ENCODE measurements at regions not wholly inside any gene's neighbourhood (a gene's known extent, or its start where the extent isn't known, plus 50 kb on each side); places are given as distances from the start of the nearest gene placed in this dataset.

DNA sequence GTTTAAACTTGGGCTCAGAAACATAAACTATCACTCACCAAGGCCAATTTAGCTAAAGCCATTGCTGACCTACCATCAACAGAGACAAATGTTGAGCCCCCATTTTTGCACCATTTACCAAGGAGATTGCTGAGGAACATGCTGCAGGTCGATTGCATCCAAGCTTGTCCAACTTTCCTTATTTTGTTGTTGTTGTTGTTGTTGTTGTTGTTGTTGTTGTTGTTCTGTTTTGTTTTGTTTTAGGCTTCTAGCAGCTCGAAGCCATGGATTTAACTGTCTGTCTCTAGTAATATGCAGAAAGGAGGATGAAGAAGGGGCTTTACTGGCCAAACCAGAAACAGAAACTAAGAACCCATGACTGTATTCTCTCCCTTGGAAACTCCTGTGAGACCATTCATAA is 571.5 kb downstream of the IRS1 start:
- TF ChIP-seq, protein P1, sequence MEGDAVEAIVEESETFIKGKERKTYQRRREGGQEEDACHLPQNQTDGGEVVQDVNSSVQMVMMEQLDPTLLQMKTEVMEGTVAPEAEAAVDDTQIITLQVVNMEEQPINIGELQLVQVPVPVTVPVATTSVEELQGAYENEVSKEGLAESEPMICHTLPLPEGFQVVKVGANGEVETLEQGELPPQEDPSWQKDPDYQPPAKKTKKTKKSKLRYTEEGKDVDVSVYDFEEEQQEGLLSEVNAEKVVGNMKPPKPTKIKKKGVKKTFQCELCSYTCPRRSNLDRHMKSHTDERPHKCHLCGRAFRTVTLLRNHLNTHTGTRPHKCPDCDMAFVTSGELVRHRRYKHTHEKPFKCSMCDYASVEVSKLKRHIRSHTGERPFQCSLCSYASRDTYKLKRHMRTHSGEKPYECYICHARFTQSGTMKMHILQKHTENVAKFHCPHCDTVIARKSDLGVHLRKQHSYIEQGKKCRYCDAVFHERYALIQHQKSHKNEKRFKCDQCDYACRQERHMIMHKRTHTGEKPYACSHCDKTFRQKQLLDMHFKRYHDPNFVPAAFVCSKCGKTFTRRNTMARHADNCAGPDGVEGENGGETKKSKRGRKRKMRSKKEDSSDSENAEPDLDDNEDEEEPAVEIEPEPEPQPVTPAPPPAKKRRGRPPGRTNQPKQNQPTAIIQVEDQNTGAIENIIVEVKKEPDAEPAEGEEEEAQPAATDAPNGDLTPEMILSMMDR (IDR thresholded peaks at IDR 0.05; ENCODE audit: low read depth, low read length) = no peak
- DNase-seq (ENCODE audit: low read depth, low spot score) = no peak
- no peak overlapping the region for H3K4me3 ChIP-seq (ENCODE audit: low read depth, low read length)
- in situ Hi-C loops (cut with HindIII; ENCODE audit: low sequenced_read_pairs) = no loop called here

DNA sequence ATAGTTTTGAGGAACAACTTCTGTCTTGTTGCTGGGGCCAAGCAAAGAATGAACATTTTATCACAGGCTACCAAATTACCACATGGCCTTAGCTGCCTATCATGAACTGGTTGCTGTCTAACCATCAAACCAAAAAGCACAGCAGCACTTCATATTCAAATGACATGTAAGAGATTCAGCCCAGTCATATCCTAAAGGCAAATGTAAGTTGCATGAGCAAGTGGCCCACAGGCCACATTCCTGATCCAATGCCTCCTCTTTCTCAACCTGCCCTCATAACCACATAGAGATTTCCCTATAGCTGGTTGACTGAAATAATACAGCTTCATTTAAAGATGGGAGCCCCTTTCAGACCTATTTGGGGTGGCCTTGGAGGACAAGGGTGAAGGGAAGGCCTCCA is 572.3 kb downstream of the IRS1 start:
- in situ Hi-C loops (cut with HindIII; ENCODE audit: low sequenced_read_pairs) = no loop called here
- TF ChIP-seq, protein P1 (IDR thresholded peaks at IDR 0.05; ENCODE audit: low read depth, low read length) = no peak
- H3K4me3 ChIP-seq (ENCODE audit: low read depth, low read length) = no peak overlapping the region
- DNase-seq (ENCODE audit: low read depth, low spot score) = no peak

GRCh38 chr2:226223704-226224103 is 575.9 kb downstream of the IRS1 start:
- TF ChIP-seq, protein P1 (IDR thresholded peaks at IDR 0.05; ENCODE audit: low read depth, low read length) = no peak
- DNase-seq (ENCODE audit: low read depth, low spot score) = no peak
- no peak overlapping the region for H3K4me3 ChIP-seq (ENCODE audit: low read depth, low read length)
- in situ Hi-C loops (cut with HindIII; ENCODE audit: low sequenced_read_pairs) = no loop called here

GRCh38 chr2:226220511-226220910 is 579.1 kb downstream of the IRS1 start:
- in situ Hi-C loops (cut with HindIII; ENCODE audit: low sequenced_read_pairs) = no loop called here
- TF ChIP-seq, protein P1 (IDR thresholded peaks at IDR 0.05; ENCODE audit: low read depth, low read length) = no peak
- DNase-seq (ENCODE audit: low read depth, low spot score) = no peak
- H3K4me3 ChIP-seq (ENCODE audit: low read depth, low read length) = no peak overlapping the region

DNA sequence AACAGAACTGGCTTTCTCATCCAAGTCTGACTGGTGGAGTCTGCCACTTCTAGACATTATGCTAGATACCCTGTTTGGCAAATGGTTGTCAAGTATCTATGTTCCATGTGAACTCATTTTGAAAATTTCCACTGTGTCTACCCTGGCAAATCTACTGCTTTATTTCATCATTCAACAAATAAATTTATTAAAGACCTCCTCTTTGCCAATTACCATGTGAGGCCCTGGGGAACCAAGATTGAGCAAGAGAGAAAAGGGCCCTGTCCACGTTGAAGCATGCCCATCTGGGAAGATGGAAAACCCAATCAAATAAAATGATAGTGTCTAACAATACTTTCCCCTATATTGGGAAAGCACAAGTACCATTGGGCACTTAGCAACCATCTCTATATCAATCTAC is 582.4 kb downstream of the IRS1 start:
- no peak for DNase-seq (ENCODE audit: low read depth, low spot score)
- no peak overlapping the region for H3K4me3 ChIP-seq (ENCODE audit: low read depth, low read length)
- in situ Hi-C loops (cut with HindIII; ENCODE audit: low sequenced_read_pairs) = no loop called here
- TF ChIP-seq, protein P1 (IDR thresholded peaks at IDR 0.05; ENCODE audit: low read depth, low read length) = no peak

DNA sequence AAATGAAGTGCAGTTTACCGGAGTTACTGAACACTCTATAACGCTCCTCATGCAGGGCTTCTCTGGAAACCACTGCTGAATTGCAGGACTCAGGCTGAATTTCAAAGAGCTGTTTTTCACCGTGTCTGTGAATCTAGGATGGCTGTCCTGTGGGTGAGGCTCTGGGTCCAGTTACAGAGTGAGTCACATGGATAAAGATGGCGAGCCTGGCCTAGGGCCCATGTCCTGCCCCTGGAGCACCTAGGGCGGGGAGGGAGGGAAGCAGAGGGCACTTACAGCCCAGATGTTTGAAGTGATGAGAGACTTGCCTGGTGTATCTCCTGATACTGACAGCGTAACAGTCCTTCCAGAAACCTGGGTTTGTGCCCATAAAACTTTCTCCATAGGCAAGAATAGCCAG is 583.0 kb downstream of the IRS1 start:
- no peak overlapping the region for H3K4me3 ChIP-seq (ENCODE audit: low read depth, low read length)
- DNase-seq (ENCODE audit: low read depth, low spot score) = no peak
- in situ Hi-C loops (cut with HindIII; ENCODE audit: low sequenced_read_pairs) = no loop called here
- TF ChIP-seq, protein P1 (IDR thresholded peaks at IDR 0.05; ENCODE audit: low read depth, low read length) = no peak
